NCI-H82 treated with DMSO at 0.1 percent for 48 hours (cell line): ENCODE measurements at regions not wholly inside any gene's neighbourhood (a gene's known extent, or its start where the extent isn't known, plus 50 kb on each side); places are given as distances from the start of the nearest gene placed in this dataset.
"Not testable (repeated sequence)": the region's sequence is repeated elsewhere in the genome, so short reads cannot be mapped to it uniquely, and the experiment has no call there.

Source experiments
- DNase-seq: peaks from one replicate; lab custom pipeline; 2025; ENCODE audit not compliant: unreplicated experiment; lab: John Stamatoyannopoulos, UW

GRCh38 chr2:16738361-16739225 lies 73.0 kb upstream of the CYRIA start:
- no peak for DNase-seq

DNA sequence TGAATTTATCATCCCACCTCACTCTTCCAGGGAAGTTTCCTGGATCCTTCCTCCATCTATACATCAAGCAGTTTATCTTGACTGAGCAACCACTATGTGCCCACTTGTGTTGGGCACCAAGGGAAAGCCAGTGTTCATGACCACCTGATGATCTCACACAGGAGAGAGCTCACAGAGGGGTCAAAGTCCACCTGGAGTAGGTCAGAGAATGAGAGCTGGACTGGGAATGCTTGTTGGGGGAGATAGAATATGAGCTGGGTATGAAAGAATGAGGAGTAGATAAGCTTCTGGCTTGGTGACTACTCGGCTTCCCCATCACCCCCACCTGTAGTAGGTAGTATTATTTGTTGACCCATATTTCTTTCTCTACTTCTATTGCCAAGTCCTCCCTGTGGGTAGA lies 72.2 kb upstream of the CYRIA start:
- no peak for DNase-seq

DNA sequence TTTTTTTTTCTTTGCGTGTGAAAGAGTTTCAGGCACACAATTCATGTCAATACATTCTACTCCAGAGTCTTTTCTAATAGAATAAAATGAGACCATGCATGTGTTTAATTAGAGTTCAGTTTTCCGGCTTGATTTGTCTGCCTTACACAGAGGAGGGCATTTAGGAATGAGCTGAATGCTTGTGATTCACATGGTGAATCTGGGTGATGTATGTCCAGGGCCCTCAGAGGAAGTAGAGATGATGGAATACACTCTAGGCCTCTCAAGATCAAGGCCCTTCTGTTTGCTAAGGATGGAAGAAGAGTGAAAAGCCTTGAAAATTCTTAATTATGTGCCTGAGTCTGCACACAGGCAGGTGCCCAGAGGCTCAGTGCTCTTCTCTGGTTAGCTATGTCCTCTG lies 71.0 kb upstream of the CYRIA start:
- DNase-seq = no peak

DNA sequence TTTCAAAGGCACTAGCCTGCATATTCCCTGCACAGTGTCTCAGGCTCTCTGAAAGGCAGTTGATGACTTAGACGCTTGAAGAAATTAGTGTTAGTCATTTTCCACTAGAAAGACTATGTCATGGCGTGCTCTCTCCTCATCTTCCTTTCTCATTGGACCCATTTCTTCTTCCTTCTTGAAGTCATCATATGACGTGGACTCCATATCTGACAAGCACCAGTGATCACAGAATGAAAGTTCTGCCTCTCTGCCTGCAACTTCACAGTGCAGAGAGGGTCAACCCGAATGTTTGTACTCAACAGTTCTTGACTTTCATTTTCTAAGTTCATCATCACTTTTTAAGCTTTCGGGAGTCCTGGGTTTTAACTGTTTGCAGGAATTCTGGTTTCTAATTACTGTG lies 63.7 kb upstream of the CYRIA start:
- DNase-seq = no peak

- no peak for DNase-seq
These were observed 62.9 kb upstream of the CYRIA start for GRCh38 chr2:16728351-16729136.

DNA sequence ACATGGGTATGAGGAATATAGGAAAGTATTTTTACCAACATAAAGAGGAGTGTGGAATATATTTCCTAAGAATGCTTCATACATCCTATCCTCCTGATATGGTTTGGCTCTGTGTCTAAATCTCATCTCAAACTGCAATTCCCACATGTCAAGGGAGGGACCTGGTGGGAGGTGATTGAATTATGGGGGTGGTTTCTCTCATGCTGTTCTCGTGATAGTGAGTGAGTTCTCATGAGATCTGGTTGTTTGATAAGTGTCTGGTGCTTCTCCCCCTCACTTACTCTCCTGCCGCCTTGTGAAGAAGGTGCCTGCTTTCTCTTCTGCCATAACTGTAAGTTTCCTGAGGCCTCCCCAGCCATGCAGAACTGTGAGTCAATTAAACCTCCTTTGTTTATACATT lies 62.2 kb upstream of the CYRIA start:
- DNase-seq = not testable (repeated sequence)

- no peak for DNase-seq
These were observed 61.6 kb upstream of the CYRIA start for GRCh38 chr2:16727256-16727655.

GRCh38 chr2:16726577-16726976 lies 60.9 kb upstream of the CYRIA start:
- DNase-seq = no peak

GRCh38 chr2:16726147-16726546 lies 60.5 kb upstream of the CYRIA start:
- DNase-seq = no peak

DNA sequence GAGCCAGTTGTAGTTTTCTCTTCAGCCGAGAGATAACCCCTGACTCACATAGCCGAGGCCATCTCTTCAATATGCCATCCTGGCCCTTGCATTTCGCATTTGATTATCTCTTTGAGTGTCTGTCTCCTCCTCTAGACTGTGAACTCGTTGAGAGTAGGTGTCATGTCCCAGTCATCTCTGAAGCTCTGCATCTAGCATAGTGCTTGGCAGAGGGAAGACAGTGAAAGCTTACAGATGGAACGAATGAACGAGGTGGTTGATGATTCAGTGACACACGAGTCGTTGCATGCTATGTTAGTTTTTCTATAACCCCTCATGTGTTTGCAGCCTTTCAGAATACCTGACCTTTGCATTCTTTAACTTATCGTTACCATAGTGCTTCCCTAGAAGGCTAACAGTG lies 59.9 kb upstream of the CYRIA start:
- no peak for DNase-seq

- DNase-seq = no peak
These were observed 57.0 kb upstream of the CYRIA start for GRCh38 chr2:16722677-16723076.

GRCh38 chr2:16722126-16722525 lies 56.5 kb upstream of the CYRIA start:
- DNase-seq = no peak

DNA sequence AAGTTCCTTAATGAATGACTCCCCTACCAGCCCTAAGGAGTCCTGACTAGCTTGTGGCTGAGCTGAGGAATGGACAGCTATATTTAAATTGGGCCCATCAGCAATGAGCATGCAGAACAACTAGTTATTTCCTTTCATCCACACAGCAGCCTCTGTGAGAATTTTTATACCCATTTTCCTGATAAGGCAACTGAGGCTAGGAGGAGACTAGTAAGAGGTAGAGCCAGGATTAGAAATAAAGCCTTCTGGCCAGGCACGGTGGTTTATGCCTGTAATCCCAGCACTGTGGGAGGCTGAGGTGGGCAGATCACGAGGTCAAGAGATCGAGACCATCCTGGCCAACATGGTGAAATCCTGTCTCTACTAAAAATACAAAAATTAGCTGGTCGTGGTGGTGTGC lies 55.9 kb upstream of the CYRIA start:
- DNase-seq = not testable (repeated sequence)

DNA sequence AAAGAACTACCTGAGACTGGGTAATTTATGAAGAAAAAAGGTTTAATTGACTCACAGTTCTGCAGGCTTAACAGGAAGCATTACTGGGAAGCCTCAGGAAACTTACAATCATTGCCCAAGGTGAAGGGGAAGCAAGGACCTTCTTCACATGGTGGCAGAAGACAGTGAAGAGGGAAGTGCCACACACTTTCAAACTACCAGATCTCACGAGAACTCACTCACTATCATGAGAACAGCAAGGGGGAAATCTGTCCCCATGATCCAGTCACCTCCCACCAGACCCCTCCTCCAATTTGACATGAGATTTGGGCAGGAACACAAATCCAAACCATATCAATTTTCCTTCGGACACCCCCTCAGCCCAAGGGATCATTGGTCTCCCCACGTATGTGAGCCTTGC lies 55.1 kb upstream of the CYRIA start:
- not testable (repeated sequence) for DNase-seq

DNA sequence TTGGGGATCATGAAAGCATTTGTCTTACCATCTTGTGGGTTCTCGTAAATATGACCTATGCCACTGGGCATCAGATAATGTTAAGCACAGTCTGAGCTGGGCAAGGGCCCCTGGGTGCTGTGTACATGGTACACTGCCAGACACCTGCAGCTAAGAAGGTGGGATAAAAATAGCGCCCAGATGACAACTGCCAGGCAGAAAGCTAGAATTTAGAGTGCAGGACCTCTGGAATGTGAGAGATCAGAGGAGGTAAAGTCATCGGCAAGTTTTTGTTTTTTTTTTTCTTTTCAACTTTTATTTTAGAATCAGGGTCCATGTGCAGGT lies 53.8 kb upstream of the CYRIA start:
- DNase-seq = no peak

- DNase-seq = no peak
These were observed 53.2 kb upstream of the CYRIA start for GRCh38 chr2:16718576-16719484.

- no peak for DNase-seq
These were observed 51.8 kb upstream of the CYRIA start for GRCh38 chr2:16717477-16717876.

DNA sequence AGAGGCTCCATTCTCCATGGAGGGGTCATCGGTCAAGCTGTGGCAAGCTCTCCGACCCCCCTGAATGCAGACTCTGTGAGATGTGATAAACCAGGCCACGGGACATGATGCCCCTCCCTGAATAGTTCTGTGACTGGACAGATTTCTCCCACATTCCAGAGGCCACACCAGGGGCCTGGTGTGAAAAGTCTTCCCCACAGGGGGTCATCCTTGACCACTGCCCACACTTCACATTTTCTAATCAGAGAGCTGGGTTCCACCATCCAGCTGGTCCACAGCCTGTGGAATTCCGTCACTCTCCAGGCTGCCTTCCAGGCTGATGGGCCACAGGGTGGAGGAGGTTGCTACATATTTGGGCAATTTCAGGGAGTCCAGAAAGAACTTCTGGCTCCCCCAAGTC lies 51.3 kb upstream of the CYRIA start:
- no peak for DNase-seq

GRCh38 chr2:16716024-16716423 lies 50.4 kb upstream of the CYRIA start:
- no peak for DNase-seq
